GM23248 (cell line): ENCODE measurements at regions not wholly inside any gene's neighbourhood (a gene's known extent, or its start where the extent isn't known, plus 50 kb on each side); places are given as distances from the start of the nearest gene placed in this dataset.

ENCODE experiments used
- EZH2 ChIP-seq: fragments of 200-600 bp; sonication (generic); IDR thresholded peaks from 2 replicates; pipeline ENCODE4 v1.6.1; 2018; ENCODE audit warnings: antibody characterized with exemption, mild to moderate bottlenecking; ENCODE audit not compliant: insufficient read depth, poor library complexity, severe bottlenecking
- EZH2phosphoT487 ChIP-seq: fragments of 200-600 bp; sonication (generic); IDR thresholded peaks from 2 replicates; pipeline ENCODE4 v1.6.1; 2018; ENCODE audit warnings: antibody characterized with exemption, moderate library complexity, mild to moderate bottlenecking, low read depth; ENCODE audit not compliant: insufficient read depth

GRCh38 chr2:67075530-67076238 lies 321.4 kb upstream of the ETAA1 start:
- TF ChIP-seq EZH2phosphoT487 (no peak), EZH2 (no peak)
